ENCODE measurements at regions not wholly inside any gene's neighbourhood (a gene's known extent, or its start where the extent isn't known, plus 50 kb on each side); places are given as distances from the start of the nearest gene placed in this dataset.

DNA sequence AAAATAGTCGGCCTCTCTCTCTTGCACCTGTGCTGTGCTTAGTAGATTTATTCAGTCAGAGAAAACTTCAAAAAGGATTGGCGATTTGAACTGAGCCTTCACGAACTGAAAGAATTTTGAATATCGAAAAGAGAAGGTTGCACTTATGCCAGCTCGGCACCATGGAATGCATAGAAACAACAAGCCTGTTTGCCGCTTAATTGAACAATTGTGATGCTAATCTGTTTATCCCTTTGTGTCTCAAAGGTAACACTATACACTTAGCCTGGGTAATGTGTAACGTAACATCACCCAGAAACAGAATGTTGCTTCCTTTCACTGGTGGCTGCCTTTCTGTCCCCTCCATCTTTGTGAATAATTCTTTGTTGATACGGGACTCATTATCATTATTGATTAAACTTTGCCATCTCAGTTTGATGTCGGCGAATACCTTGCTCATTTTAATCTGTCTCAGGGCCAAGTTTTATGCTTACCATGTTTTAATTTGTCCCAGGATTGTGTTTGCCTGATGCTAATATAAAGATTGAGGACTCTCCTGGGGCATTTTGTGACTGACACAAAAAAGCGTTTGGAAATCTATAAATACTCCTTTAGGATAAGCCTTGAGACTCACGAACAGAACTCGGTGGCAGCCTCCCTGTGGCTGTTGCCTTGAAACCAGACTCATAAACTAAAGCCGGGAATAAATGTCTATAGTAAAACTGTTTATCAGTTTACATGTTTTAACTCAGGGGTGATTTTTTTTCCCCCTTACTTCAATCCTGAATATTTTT, 400.5 kb downstream of the RAPGEF2 start:
- DNase-seq (ENCODE audit: low read depth) = no peak

DNA sequence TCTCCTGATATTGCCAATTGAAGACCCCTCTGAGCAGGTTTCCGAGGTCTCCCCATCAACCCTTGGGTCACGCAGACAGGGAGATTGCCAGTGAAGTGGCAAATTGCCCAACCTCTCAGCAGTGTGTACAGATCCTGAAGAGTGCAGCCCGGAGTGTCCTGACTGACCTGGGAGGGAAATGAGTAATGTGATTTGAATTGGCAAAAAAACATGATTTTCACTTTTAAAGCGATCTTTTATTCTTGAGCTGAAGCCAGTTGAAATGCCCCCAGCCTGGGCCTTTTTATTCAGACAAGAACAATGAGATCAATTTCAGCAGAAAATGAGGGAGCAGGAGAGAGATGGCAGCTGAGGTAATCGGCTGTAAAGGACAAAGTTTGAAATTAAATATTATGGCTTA, 401.8 kb downstream of the RAPGEF2 start:
- no peak for DNase-seq (ENCODE audit: low read depth)

DNA sequence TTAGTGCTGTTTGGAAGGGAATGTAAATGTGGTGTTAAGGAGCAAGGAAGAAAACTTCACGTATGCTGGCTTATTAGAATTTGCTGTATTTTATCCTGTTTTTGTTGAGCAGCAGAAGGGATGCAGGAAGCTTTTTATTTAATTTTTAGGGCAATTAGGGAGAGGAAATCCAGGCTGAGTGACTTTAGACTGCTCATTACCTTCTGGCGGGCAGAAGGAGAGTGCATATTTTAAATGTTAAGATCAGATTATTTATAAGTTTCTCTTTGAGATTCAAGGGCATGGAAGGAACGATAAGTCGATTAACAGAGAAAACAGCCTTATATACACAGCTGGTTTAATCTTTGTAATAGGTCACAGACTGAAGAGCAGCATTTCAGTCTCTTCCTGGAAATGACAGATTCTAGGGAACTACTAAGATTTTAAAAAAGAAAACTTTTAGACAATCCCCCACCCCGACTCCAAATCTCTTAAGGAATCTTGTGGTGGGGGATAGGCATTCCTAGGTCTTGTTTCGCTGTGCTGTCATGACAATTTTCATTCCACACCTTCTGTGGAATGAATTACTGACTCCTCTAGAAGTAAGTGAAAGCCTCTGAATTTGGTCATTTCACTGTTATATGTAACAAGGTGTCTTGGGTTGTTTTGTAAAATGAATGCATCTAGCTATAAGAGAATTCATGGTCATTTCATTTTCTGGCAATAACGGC, 402.5 kb downstream of the RAPGEF2 start:
- no peak for DNase-seq (ENCODE audit: low read depth)

DNA sequence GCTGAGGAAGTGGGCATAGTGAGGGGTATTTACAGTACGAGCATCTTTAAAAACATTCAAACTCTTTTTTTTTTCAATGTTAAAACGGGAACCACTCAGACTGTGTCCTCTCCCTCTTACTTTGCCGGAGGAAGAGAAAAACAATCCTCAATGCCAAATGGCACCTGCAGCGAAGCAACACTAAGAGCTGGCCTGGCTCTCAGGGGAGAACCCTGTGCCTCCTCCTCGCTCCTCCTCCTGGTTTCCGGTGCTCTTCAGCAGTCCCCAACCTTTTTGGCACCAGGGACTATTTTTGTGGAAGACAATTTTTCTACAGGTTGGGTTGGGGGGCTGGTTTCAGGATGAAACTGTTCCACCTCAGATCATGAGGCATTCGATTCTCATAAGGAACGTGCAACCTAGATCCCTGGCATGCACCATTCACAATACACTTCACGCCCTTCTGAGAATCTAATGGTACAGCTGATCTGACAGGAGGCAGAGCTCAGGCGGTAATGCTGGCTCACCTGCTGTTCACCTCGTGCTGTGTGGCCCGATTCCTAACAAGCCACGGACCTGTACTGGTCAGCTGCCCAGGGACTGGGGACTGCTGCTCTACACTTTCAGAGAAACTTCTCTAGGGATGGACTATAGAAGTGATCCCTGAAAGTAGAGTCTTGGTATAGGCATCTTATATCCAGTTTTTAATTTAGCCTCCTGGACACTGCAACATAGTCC, 404.1 kb downstream of the RAPGEF2 start:
- DNase-seq (ENCODE audit: low read depth) = no peak

DNA sequence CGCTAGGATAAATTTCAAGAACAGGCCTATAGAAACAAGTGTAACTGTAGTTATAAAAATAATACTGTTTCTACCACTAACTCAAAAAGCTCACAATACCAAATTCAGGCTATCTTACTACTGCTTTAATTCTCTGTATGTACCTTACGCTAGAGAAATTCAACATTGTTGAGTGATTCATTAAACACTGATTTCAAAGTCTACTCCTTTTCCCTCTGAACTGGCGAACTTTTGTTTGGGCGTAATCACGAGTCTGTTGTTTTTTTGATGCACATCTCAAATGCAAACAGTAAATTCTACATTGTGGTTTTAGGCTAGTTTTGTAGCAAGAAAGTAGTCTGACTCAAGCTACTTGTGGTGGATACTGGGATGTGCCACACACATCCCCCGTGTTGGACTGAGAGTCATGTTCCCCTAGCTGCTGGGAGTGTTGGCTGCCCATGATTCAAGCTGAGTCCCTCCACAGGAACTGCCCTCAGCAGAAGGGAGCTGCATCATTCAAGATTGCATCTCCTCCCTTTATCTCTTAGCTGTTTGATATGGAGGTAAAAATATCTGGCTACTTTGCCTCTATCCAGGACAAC, 406.1 kb downstream of the RAPGEF2 start:
- no peak for DNase-seq (ENCODE audit: low read depth)

DNA sequence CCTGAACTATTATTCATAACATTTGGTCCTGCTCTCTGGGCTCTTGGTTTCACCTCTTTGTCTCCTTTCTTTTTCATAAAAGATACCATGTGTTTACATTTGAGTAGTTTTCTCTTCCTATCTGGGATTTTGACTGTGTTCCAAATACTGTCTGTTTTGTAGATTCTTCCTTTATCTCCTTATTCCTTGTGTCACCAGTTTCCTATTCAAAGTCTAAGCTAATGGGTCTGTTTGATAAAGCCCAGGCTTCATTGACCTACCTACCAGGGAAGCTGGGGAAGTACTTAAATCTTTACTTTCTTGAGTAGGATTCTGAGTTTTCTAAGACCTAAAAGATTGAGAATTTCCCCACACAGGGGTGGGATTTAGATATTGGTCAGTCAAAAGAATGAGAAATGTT, 409.5 kb downstream of the RAPGEF2 start:
- no peak for DNase-seq (ENCODE audit: low read depth)

DNA sequence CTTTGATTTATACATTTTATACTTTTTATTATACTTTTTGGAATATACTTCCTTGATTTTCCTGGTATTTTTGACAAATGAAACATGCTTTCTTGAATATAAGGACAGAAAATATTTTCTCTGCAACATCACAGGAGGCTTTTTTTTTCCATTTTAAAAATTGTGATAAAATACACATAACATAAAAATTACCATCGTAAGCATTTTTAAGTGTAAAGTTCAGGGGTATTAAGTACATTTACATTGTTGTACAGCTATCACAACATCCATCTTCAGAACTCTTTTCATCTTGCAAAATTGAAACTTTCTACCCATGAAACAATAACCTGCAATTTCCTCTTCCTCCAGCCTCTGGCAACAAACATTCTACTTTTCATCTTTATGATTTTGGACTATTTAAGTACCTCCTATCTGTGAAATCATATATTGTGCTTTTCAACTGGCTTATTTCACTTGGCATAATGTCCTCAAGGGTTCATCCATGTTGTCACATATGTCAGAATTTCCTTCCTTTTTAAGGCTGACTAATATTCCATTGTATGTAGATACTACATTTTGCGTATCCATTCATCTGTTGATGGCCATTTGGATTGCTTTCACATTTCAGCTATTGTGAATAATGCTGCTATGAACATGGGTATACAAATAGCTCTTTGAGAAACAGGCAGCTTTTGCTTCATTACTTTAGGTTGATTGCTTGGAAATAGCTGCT, 412.6 kb downstream of the RAPGEF2 start:
- no peak for DNase-seq (ENCODE audit: low read depth)

DNA sequence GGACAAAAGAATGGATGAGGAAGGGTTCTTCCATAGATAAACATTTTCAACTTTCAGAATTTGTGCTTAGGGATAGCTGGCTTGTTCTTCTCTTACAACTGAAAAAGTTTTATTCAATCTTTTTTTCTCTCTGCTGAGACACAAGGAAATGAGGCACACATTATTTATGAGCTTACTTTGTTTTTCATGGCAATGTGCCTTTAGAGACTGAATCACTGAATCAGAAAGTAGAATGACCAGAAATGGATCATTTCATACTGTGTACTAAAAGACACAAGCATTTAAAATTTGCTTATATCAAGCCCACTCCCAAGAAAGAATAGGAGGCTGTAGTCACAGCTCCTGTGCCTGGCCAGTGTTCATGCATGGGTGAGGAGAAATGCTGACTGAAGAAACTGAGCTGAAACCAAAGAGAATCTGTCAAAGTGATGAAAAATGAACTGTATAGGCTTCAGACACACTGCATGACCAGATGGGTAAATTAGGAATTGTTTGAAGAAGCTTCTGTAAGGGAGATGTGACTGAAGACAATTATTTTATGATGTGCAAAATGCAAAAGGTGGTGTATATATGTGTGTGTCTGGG, 413.8 kb downstream of the RAPGEF2 start:
- no peak for DNase-seq (ENCODE audit: low read depth)

DNA sequence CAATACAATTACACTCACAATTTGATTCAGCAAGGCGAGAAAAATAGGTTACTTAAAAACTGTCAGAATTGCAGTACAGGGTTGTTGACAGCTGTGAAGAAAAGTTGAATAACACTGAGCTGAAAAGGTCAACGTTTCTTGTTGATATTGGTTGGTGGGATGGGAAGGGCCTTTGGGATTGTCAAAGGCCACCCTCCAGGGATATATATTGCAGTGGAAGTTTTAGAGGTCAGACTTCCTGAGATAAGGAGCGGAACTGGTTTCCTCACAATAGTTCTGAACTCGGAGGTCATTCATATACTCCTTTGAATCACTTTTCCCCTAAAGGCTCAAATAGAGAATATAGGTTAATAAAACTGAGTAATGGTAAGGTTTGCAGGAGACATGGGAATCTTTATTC, 417.2 kb downstream of the RAPGEF2 start:
- no peak for DNase-seq (ENCODE audit: low read depth)

DNA sequence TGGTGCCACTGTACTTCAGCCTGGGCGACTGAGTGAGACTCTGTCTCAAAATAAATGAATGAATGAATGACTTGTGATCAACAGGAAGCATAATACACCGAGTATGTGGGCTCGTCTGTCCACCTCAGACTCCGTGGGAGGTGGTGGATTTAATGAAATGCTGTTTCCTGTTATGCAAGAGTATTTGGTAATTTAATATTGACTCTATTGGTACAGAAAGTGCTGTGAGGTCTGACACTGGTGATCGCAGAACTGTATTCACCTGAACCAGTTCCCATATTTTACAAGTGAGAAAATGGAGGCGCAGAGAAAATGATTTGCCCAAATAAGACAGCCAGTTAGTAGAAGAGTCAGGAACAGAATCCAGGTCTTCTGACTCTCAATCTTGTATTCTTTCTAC, 423.3 kb downstream of the RAPGEF2 start:
- DNase-seq (ENCODE audit: low read depth) = no peak

DNA sequence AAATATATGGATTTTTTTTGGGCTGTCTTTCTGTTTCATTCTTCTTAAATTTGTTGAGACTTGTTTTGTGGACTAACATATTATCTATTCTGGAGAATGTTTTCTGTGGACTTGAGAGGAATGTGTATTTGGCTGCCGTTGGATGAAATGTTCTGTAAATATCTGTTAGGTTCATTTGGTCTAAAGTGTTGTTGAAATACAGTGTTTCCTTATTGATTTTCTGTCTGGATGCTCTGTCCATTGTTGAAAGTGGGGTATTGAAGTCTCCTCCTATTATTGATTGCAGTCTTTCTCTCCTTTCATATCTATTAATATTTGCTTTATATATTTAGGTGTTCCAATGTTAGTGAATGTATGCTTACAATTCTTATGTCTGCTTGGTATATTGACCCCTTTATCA, 431.8 kb downstream of the RAPGEF2 start:
- no peak for DNase-seq (ENCODE audit: low read depth)

DNA sequence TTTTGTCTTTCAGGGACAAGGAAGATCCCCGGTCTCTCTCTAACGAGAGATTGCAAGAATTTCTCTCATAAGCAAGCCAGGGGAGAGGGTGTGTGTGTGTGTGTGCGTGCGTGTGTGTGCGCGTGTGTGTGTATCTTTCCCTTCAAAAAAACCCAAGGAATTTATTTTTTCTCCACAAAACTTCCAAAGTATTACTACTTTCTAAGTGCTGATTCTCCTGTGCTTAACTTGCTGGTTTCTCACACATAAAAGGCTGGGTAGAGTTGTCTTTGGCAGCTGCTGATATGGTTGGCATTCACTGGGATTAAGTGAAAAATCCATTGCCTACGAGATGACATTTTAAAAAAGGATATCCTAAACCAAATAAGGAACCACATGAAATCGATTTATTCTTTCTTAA, 435.7 kb downstream of the RAPGEF2 start:
- no peak for DNase-seq (ENCODE audit: low read depth)

DNA sequence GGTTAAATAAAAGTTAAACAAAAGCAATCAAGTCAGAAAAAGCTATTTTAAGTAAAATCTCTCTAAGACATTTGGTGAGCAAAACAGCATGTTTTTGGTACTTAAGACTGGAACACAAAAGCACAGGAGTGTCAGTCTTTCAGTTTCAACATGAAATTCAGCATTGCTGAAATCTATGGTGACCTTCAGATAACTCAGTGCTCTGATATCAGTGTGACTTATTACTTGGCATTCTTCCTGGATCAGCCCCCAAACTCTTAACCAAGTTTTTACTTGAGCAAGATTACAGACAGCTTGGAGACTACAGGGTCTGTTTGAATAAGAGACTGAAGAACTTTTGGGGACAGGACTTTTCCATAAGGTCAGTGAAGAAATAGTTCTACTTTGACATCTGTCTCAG, 437.2 kb downstream of the RAPGEF2 start:
- no peak for DNase-seq (ENCODE audit: low read depth)

DNA sequence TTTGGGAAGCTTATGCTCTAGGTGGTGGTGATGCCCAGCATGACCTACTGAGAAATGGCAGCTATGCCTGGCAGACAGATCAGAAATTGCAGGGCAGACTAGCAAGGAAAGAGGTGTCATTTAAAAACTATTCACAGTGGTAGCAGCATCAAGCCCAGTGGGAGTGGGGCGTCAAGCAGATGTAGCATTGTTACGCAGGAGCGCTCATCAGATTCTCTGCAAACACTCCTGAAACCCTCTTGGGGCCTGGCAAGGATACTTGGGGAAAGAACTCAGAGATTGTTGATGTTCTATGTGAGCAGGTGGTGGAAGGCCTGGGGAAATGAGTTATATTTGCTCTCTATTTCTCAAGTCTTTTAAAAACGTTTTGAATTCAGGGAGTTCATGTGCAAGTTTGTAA, 437.6 kb downstream of the RAPGEF2 start:
- no peak for DNase-seq (ENCODE audit: low read depth)

DNA sequence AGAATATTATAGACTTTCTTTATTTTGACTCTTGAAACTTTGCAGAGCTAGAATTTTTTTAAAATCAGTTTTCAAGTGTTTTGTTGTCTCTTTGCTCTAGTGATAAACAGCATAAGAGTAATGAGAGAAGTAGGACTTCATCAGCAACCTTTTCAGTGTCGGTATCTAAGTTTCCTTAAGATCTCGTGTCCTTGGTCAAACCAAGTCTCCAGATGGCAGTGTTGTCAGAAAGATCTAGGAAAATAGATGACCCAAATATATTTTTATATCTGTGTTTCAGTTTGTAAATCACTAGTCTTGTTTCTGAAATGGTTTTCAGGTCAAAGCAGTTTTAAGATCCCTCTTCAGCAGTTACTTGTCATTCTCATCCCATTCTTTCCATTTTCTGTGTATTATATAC, 438.3 kb downstream of the RAPGEF2 start:
- no peak for DNase-seq (ENCODE audit: low read depth)

DNA sequence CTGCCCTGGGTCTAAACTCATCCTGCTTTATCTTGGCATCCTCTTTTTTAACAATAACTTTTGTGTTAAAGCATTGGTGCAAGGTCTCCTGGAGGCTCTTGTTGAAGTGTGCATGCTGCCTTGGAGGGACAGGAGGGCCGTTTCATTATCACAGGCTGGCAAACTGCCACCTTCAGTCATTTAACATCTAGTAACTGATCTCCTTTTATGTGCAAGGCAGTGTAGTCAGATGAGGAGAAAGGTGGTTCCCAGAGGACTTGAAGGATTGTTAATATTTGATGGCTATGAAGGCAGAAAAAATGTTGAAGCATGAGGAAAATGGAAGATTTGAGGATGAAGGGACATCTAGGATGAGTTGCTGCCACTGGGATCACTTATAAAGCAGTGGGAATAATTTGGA, 439.4 kb downstream of the RAPGEF2 start:
- no peak for DNase-seq (ENCODE audit: low read depth)

DNA sequence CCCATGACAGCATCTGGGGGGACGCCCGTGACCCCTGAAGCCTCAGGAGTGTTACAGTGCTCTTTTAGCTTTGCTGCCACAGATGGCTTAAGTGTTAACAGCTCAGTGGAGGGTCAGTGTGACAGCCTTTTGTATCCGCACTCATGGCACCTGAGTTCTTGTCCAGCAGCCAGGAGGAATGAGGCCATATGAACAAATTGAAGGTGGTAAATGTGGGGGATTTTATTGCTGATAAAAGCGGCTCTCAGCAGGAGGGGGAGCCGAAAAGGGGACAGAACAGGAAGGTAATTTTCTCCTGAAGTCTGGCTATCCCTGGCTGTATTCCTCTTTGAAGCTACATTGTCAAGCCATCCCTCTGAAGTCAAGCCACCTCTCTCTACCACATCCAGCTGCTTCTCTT, 441.0 kb downstream of the RAPGEF2 start:
- no peak for DNase-seq (ENCODE audit: low read depth)

DNA sequence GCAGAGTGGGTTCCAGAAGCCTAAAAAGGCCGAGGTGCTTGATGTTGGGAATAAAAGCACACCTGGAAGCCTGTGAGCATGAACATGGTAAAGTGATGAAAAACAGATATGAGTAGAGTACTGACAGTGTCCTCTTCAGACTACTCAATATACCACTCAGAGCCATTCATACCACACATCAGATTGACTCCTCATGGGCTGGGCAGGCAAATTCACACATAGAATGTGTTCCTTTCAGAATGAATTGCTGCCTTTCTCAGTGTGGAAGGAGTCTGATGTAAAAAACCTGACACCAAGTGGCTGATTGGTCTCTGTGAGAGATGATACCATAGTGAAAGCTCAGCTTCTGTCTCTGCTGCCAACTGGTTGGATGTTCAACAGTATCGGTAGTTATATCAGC, 442.7 kb downstream of the RAPGEF2 start:
- DNase-seq (ENCODE audit: low read depth) = no peak

DNA sequence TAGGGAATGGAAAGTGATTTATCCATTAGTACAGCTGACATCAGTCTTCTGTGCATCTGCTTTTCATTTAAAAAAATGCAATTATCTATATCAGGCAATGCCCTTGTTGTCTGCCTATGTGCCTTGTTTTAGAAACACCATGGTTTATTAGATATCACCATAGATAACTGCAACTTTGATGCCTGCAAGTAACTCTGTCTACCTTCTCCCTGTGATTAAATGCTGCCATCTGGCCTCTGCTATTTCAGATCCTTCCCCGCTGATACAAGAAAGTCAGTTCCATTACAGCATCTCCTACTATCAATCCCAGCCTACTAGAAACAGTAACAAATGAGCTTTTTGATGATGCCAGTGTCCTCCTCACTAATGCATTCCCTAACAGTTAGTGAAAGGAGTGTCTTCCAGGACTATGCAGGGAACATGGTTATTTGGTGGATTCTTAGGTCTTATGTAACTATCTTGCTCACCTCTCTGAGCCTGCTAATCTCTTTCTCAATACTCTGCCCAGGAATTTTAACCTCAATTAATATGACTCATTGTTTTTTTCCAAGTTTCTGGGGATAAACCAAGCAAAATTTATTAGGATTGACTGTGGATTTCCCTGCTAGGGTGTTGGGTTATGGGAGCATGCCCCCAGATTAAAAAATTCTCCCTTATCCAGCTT, 444.9 kb downstream of the RAPGEF2 start:
- DNase-seq (ENCODE audit: low read depth) = no peak

DNA sequence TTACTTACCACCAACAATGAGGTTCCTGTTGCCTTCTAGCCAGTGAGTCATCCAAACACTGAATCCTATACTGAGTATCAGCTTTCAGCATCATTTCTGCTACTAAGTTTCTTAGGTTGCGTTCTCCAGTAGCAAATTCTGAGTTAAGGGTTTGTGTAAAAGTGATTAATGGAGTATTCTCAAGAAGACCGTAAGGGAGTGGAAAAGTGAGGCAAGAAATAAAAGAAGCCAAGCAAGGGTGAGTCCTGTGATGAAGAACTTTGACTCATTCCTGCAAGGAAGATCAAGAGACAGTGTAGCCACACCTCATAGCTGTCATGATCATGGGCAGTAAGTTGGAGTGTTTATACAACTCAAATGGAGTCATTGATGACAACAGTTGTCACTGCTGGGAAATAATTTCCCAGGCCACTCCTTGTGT, 446.2 kb downstream of the RAPGEF2 start:
- DNase-seq (ENCODE audit: low read depth) = no peak

DNA sequence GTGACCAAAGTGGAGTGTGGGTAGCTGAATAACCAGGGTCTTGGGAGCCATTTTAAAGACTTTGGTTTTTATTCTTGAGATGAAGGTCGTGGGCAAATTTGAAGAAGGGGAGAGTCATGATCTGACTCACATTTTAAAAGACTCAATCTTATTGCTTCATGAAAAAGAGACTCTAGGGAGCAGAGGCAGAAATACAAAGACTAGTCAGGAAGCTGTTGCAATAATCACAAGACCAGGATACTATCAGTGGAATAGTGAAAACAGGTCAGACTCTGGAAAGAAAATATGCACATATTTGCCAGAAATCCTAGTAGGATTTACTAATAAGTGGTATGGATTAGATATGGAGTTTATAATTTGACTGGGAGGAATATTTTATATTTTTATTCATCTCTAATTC, 448.4 kb downstream of the RAPGEF2 start:
- DNase-seq (ENCODE audit: low read depth) = no peak
